Astrocyte (in vitro differentiated cells and primary cell): ENCODE measurements at regions not wholly inside any gene's neighbourhood (a gene's known extent, or its start where the extent isn't known, plus 50 kb on each side); places are given as distances from the start of the nearest gene placed in this dataset.

Experiments used
- DNase-seq: peaks from one replicate; pipeline ENCODE4 v3.0.0-alpha.2; 2010; ENCODE audit warnings: low read depth
- FAIRE-seq: peaks from 2 replicates; lab custom pipeline; 2011; peaks lifted over from hg19 to GRCh38; lab: Jason Lieb, UNC
- H2AFZ ChIP-seq: 2 replicates; pipeline ENCODE4 v1.6.0; 2012; ENCODE audit warnings: low read depth, low read length, inconsistent platforms
- H3K27ac ChIP-seq: 2 replicates; pipeline ENCODE4 v1.5.1; 2011; ENCODE audit warnings: low read depth, low read length, inconsistent platforms
- H3K27me3 ChIP-seq: 2 replicates; pipeline ENCODE4 v1.6.0; 2011; ENCODE audit warnings: low read length, inconsistent platforms; ENCODE audit not compliant: insufficient read depth
- H3K36me3 ChIP-seq: 2 replicates; pipeline ENCODE4 v1.5.1; 2011; ENCODE audit warnings: low read length, inconsistent platforms; ENCODE audit not compliant: insufficient read depth
- H3K4me1 ChIP-seq: 2 replicates; pipeline ENCODE4 v1.5.1; 2011; ENCODE audit warnings: low read length, inconsistent platforms; ENCODE audit not compliant: insufficient read depth
- H3K4me2 ChIP-seq: 2 replicates; pipeline ENCODE4 v1.6.0; 2012; ENCODE audit warnings: low read length, inconsistent platforms
- H3K4me3 ChIP-seq: 2 replicates; pipeline ENCODE4 v1.5.1; 2011; ENCODE audit warnings: low read depth, mild to moderate bottlenecking, low read length, inconsistent platforms; ENCODE audit not compliant: insufficient read depth
- H3K79me2 ChIP-seq: 2 replicates; pipeline ENCODE4 v1.6.0; 2012; ENCODE audit warnings: mild to moderate bottlenecking, low read length, inconsistent platforms; ENCODE audit not compliant: insufficient read depth
- H3K9ac ChIP-seq: 2 replicates; pipeline ENCODE4 v1.6.0; 2012; ENCODE audit warnings: mild to moderate bottlenecking, low read length, inconsistent platforms
- H3K9me3 ChIP-seq: 2 replicates; pipeline ENCODE4 v1.5.1; 2012; ENCODE audit warnings: low read depth, mild to moderate bottlenecking, low read length, inconsistent platforms; ENCODE audit not compliant: insufficient read depth
- H4K20me1 ChIP-seq: 2 replicates; pipeline ENCODE4 v1.6.0; 2012; ENCODE audit warnings: low read length, inconsistent platforms; ENCODE audit not compliant: insufficient read depth
- H3K27ac Mint-ChIP-seq: one replicate; pipeline ENCODE4 v1.8.0; 2021; ENCODE audit warnings: mild to moderate bottlenecking, mixed read lengths; ENCODE audit not compliant: unreplicated experiment
- H3K27me3 Mint-ChIP-seq: one replicate; pipeline ENCODE4 v1.8.0; 2021; ENCODE audit warnings: low read depth, mixed read lengths; ENCODE audit not compliant: unreplicated experiment
- H3K36me3 Mint-ChIP-seq: one replicate; pipeline ENCODE4 v1.8.0; 2021; ENCODE audit warnings: low read depth, mixed read lengths; ENCODE audit not compliant: unreplicated experiment
- H3K4me1 Mint-ChIP-seq: one replicate; pipeline ENCODE4 v1.8.0; 2021; ENCODE audit warnings: low read depth, mixed read lengths; ENCODE audit not compliant: unreplicated experiment
- H3K4me3 Mint-ChIP-seq: one replicate; pipeline ENCODE4 v1.8.0; 2021; ENCODE audit warnings: mild to moderate bottlenecking, moderate library complexity, mixed read lengths; ENCODE audit not compliant: unreplicated experiment
- H3K9me3 Mint-ChIP-seq: one replicate; pipeline ENCODE4 v1.8.0; 2021; ENCODE audit warnings: mild to moderate bottlenecking, mixed read lengths; ENCODE audit not compliant: unreplicated experiment
- CTCF ChIP-seq: IDR thresholded peaks from 2 replicates; pipeline ENCODE4 v1.5.1; 2011; ENCODE audit warnings: low read depth, mild to moderate bottlenecking, inconsistent platforms, low read length, moderate library complexity; ENCODE audit not compliant: insufficient read depth
- EZH2 ChIP-seq: IDR thresholded peaks from 2 replicates; pipeline ENCODE4 v1.6.1; 2012; ENCODE audit warnings: mild to moderate bottlenecking, low read length, inconsistent platforms; ENCODE audit not compliant: insufficient read depth

- Mint-ChIP-seq H3K36me3 (no peaks in the 10 kb centered on the region), H3K27ac (no peak overlapping the region), H3K9me3 (no peaks in the 10 kb centered on the region), H3K27me3 (no peaks in the 10 kb centered on the region), H3K4me1 (no peaks in the 10 kb centered on the region), H3K4me3 (no peak overlapping the region)
- H3K4me1 ChIP-seq = no peaks in the 10 kb centered on the region
- TF ChIP-seq CTCF = no peak
- no peak for TF ChIP-seq EZH2
- DNase-seq (no peak), FAIRE-seq (no peak)
- H4K20me1 ChIP-seq = no peaks in the 10 kb centered on the region
- no peak overlapping the region for H3K27ac ChIP-seq
- H3K9ac ChIP-seq = no peak overlapping the region
- no peaks in the 10 kb centered on the region for H3K79me2 ChIP-seq
- no peaks in the 10 kb centered on the region for H3K27me3 ChIP-seq
- H3K4me3 ChIP-seq = no peak overlapping the region
- no peaks in the 10 kb centered on the region for H3K36me3 ChIP-seq
- H3K9me3 ChIP-seq = no peaks in the 10 kb centered on the region
- no peak overlapping the region for H2AFZ ChIP-seq
- H3K4me2 ChIP-seq = no peak overlapping the region
Measured at GRCh38 chr17:15076991-15077663, 188.0 kb downstream of the PMP22 start.

- no peak for DNase-seq
- H3K4me1 Mint-ChIP-seq = no peaks in the 10 kb centered on the region
- no peaks in the 10 kb centered on the region for H3K27me3 Mint-ChIP-seq
- H3K4me1 ChIP-seq = no peaks in the 10 kb centered on the region
- TF ChIP-seq EZH2 (no peak), CTCF (no peak)
- H3K9me3 ChIP-seq = no peaks in the 10 kb centered on the region
- H3K36me3 Mint-ChIP-seq = no peaks in the 10 kb centered on the region
- no peaks in the 10 kb centered on the region for H3K9me3 Mint-ChIP-seq
- no peak overlapping the region for H3K27ac ChIP-seq
- H3K4me2 ChIP-seq = no peak overlapping the region
- no peaks in the 10 kb centered on the region for H3K79me2 ChIP-seq
- H3K27me3 ChIP-seq = no peaks in the 10 kb centered on the region
- no peak overlapping the region for H3K9ac ChIP-seq
- no peak overlapping the region for H3K27ac Mint-ChIP-seq
- no peaks in the 10 kb centered on the region for H4K20me1 ChIP-seq
- H3K4me3 ChIP-seq = no peak overlapping the region
- FAIRE-seq = no peak
- H2AFZ ChIP-seq = no peak overlapping the region
- no peak overlapping the region for H3K4me3 Mint-ChIP-seq
- no peaks in the 10 kb centered on the region for H3K36me3 ChIP-seq
Measured at GRCh38 chr17:15051933-15052332, 213.2 kb downstream of the PMP22 start.

GRCh38 chr17:15049795-15050160, 215.3 kb downstream of the PMP22 start:
- no peak for DNase-seq
- no peak overlapping the region for H3K9ac ChIP-seq
- FAIRE-seq = no peak
- no peaks in the 10 kb centered on the region for H3K79me2 ChIP-seq
- H3K4me3 ChIP-seq = no peak overlapping the region
- no peak overlapping the region for H3K27ac Mint-ChIP-seq
- H3K27ac ChIP-seq = no peak overlapping the region
- no peaks in the 10 kb centered on the region for H3K4me1 ChIP-seq
- no peaks in the 10 kb centered on the region for H3K36me3 ChIP-seq
- H4K20me1 ChIP-seq = no peaks in the 10 kb centered on the region
- no peaks in the 10 kb centered on the region for H3K9me3 ChIP-seq
- no peak overlapping the region for H2AFZ ChIP-seq
- no peak overlapping the region for H3K4me2 ChIP-seq
- H3K36me3 Mint-ChIP-seq = no peaks in the 10 kb centered on the region
- TF ChIP-seq EZH2 (no peak), CTCF (no peak)
- H3K27me3 Mint-ChIP-seq = no peaks in the 10 kb centered on the region
- no peaks in the 10 kb centered on the region for H3K4me1 Mint-ChIP-seq
- H3K4me3 Mint-ChIP-seq = no peak overlapping the region
- no peaks in the 10 kb centered on the region for H3K9me3 Mint-ChIP-seq
- H3K27me3 ChIP-seq = no peaks in the 10 kb centered on the region
